GM13977 (cell line): ENCODE measurements at regions not wholly inside any gene's neighbourhood (a gene's known extent, or its start where the extent isn't known, plus 50 kb on each side); places are given as distances from the start of the nearest gene placed in this dataset.
"Not testable (repeated sequence)": the region's sequence is repeated elsewhere in the genome, so short reads cannot be mapped to it uniquely, and the experiment has no call there.

ENCODE experiments used
- DNase-seq: peaks from one replicate; pipeline ENCODE4 v3.0.0; 2012; ENCODE audit warnings: low spot score
- in situ Hi-C: fragments of 300-500 bp; cut with MboI; formaldehyde crosslinking; loops from one replicate; pipeline ENCODE4 v1.12.0; 2022; ENCODE audit warnings: low sequenced_read_pairs, low pct_unique_long_range_greater_than_20kb, mixed read lengths, inconsistent platforms; ENCODE audit not compliant: unreplicated experiment
- TF ChIP-seq, protein P1 (sequence below): IDR thresholded peaks from 2 replicates; pipeline ENCODE4 v1.5.1; 2012; ENCODE audit warnings: mild to moderate bottlenecking, control low read depth; ENCODE audit not compliant: insufficient read depth; ENCODE audit errors: extremely low read depth, missing control alignments

DNA sequence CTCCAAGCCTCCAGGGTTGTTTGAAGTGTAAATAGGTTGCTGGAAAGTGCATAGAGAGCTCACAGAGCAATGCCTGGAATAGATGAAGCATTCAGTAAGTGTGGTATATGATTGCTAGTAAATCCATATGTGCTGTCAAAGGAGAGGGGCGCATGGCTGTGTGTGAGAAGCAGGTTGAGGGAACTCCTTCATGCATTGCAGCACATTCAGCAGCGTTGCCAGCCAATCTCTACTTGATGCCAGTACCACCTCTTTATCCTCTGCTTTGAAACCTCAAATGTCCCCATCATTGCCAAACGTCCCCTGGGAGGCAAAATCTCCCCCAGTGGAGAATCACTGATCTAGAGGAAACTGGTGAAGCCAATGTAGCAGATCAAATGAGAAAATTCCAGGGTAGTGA lies 82.7 kb upstream of the RALGAPA2 start:
- no peak for DNase-seq
- in situ Hi-C loops: no loop called here

DNA sequence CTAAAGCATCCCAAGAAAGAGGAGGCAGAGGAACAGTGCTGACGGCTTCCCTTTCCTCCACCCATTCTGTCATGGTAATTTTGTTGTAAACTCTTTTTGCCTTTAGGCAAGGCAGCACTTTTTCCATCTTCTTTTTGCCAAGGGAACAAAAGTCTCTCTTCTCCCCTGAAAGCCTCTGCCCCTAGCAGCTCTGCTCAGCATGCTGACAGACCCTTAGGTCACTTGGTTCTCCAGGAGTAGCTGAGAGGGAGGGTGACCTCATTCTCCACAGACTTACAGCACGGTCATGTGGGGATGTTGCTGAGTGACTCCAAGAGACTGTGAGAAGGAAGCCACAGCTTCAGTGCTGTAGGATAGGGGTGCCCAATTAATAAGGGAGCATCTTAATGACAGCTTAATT lies 81.1 kb upstream of the RALGAPA2 start:
- no peak for DNase-seq
- TF ChIP-seq, protein P1, sequence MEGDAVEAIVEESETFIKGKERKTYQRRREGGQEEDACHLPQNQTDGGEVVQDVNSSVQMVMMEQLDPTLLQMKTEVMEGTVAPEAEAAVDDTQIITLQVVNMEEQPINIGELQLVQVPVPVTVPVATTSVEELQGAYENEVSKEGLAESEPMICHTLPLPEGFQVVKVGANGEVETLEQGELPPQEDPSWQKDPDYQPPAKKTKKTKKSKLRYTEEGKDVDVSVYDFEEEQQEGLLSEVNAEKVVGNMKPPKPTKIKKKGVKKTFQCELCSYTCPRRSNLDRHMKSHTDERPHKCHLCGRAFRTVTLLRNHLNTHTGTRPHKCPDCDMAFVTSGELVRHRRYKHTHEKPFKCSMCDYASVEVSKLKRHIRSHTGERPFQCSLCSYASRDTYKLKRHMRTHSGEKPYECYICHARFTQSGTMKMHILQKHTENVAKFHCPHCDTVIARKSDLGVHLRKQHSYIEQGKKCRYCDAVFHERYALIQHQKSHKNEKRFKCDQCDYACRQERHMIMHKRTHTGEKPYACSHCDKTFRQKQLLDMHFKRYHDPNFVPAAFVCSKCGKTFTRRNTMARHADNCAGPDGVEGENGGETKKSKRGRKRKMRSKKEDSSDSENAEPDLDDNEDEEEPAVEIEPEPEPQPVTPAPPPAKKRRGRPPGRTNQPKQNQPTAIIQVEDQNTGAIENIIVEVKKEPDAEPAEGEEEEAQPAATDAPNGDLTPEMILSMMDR: no peak
- in situ Hi-C loops: no loop called here

More for the DNA sequence above, 82.7 kb upstream of the RALGAPA2 start:
- TF ChIP-seq, protein P1: no peak

DNA sequence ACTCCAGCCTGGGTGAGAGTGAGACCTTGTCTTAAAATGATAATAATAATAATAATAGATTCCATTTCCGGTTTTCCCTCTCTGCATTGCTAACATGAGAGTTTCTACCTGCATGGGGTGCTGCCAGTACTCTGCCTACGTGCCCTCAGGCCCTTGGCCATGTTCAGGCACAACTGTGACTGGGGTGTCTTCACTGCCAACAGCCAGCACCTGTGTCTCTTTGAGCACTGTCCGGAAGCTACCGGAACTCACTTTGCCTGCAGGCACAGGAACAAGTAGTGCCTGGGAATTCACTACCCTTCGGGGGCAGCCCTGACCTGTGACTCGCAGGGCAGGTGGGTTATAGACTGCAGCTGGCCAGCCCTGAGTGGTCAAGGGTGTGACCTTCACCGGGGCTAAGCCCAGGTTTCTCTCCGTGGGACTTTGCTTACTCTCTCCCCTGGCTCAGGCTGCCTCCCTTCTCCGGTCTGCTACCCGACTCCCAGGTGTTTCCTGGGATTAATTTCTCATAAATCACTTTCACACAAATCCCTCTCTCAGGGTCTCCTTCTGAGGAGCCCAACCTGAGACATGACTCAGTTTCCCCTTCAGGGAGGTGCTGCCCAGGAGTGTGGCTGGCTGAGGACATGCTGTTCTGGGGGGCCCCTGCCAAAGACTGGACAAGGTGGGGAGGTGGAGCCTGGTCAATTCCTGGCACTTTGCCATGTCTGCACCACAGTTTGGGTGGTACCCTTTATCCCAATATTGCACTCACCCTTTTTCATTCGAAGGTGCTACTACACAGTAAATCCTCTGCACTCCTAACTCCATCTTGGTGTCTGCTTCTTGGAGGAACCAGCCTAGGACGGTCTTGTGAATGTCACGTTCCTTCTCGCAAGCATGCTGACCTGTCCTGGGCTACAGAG lies 79.5 kb upstream of the RALGAPA2 start:
- in situ Hi-C loops: no loop called here
- no peak for DNase-seq
- TF ChIP-seq, protein P1: no peak

DNA sequence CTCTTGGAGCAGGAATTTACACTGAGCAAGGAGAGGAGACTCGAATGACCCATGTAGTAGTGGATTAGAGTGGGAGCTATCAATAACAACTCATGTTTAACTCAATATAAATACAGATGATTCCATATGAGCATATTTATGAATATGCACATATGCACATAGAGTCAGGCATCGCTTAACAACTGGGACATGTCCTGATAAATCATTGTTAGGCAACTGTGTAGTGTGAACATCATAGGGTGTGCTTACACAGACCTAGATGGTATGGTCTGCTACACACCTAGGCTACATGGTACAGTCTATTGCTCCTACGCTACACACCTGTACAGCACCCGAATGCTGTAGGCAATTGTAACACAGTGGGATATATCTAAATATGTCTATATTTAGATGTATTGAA lies 75.9 kb upstream of the RALGAPA2 start:
- TF ChIP-seq, protein P1: no peak
- no peak for DNase-seq
- in situ Hi-C loops: no loop called here

DNA sequence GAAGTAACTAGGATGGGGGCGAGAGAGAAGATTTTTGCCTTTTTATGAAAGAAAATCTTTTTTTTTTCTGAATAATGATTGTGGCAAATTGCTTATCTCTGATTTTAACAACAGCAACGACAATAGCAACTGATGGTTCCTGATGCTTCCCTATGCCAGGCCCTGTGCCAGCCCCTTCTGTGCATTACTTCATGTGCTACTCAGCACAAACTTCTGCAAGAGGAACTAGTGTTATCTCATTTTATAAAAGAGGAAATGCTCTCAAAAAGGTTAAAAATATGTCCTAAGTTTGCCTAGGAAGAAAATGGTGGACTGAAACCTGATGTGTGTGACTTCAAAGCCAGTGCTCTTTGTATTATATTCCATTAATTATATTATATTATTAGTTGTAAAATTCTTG lies 74.0 kb upstream of the RALGAPA2 start:
- DNase-seq: no peak
- TF ChIP-seq, protein P1: no peak
- in situ Hi-C loops: no loop called here

DNA sequence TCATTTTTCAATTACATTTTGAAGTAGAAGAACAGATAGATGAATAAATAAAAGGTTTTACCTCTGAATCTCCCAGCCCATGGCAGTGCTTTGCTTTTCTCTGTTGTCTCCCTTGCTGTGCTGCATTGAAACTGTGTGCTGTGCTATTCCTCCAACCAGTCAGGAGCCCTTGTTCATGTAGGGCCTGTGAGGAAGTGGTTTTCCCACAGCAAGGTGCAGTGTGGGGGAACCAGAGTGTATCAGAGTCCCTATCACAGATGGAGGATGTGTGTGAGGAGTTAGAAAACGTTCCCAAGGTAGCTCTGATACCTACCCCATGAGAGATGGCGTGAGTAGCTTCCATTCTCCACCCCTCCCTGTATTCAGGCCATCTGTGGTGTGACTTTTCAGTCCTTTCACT lies 72.8 kb upstream of the RALGAPA2 start:
- TF ChIP-seq, protein P1: no peak
- in situ Hi-C loops: no loop called here
- DNase-seq: no peak

DNA sequence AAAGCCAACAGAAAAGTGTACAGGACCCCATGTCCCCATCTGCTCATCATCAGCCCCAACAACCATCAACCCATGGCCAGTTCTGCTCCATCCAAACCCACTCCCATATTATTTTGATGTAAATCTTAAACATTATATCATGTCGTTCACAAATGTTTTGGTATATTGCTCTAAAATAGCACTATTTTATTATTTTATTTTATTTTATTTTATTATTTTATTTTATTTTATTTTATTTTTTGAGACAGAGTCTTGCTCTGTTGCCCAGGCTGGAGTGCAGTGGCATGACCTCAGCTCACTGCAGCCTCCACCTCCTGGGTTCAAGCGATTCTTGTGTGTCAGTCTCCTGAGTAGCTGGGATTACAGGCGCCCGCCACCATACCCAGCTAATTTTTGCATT lies 72.0 kb upstream of the RALGAPA2 start:
- in situ Hi-C loops, DNase-seq: not testable (repeated sequence)
